ENCODE measurements at regions not wholly inside any gene's neighbourhood (a gene's known extent, or its start where the extent isn't known, plus 50 kb on each side); places are given as distances from the start of the nearest gene placed in this dataset.

GRCh38 chr12:111193977-111194702 lies 174.8 kb downstream of the PHETA1 start:
- Histone ChIP-seq H3K4me1 (replicated peaks in 1 of 4; ENCODE audit: control insufficient read depth in 3 of 4, insufficient read depth in 4 of 4, low read length in 3 of 4) (peaks cover 3 to 17% (median 11%) of the 10 kb centered on the region in 4 experiments), H4K91ac (replicated peaks; ENCODE audit: insufficient read length, low read length) (no peak overlapping the region), H3K79me2 (ENCODE audit: control insufficient read depth in 1 of 2, insufficient read depth in 2 of 2, low read length in 2 of 2) (no peaks in the 10 kb centered on the region; a peak in 1 of 4 replicates), H2BK20ac (ENCODE audit: low read length) (no peak overlapping the region), H3K27ac (ENCODE audit: low read depth, low read length) (no peak overlapping the region), H3K27me3 (replicated peaks in 1 of 4; ENCODE audit: control insufficient read depth in 3 of 4, extremely low read depth in 1 of 4, insufficient read depth in 3 of 4, low read length in 3 of 4) (no peaks in the 10 kb centered on the region), H4K5ac (ENCODE audit: insufficient read length, low read depth, low read length) (no peak overlapping the region), H2AK5ac (ENCODE audit: low read depth, low read length) (no peak overlapping the region), H3K23me2 (ENCODE audit: low read depth, low read length) (no peaks in the 10 kb centered on the region), H3K79me1 (ENCODE audit: low read depth, low read length) (no peaks in the 10 kb centered on the region; the same call in 1 of the 2 replicates), H3K18ac (ENCODE audit: extremely low read depth, low read length) (peak overlapping the region; percentile 87), H2BK12ac (ENCODE audit: low read depth, low read length) (0 out of 2 replicates have a peak overlapping the region, but pooled peaks have one; percentile 27), H3K4ac (replicated peaks; ENCODE audit: insufficient read length, low read depth, low read length) (peak overlapping the region; percentile 79), H2AFZ (ENCODE audit: low read length) (no peak overlapping the region), H3K9ac (replicated peaks in 1 of 4; ENCODE audit: extremely low read depth in 1 of 4, low read depth in 3 of 4, low read length in 3 of 4) (no peak overlapping the region), H3K23ac (ENCODE audit: insufficient read length) (no peak overlapping the region), H3K4me2 (ENCODE audit: insufficient read depth in 1 of 2, low read depth in 2 of 2, low read length in 2 of 2) (no peak overlapping the region), H3K14ac (ENCODE audit: insufficient read length) (no peak overlapping the region), H2BK5ac (ENCODE audit: low read depth, low read length) (no peak overlapping the region; the same call in 1 of the 2 replicates), H2BK15ac (ENCODE audit: low read length) (peak overlapping the region; percentile 40), H3K56ac (replicated peaks; ENCODE audit: insufficient read length, low read depth, low read length) (no peak overlapping the region), H3K9me3 (ENCODE audit: insufficient read depth in 2 of 2, low read depth in 1 of 2, low read length in 1 of 2) (no peaks in the 10 kb centered on the region), H4K8ac (ENCODE audit: extremely low read depth, insufficient read depth, low read length) (no peak overlapping the region), H3K36me3 (ENCODE audit: control insufficient read depth in 2 of 4, insufficient read depth in 4 of 4, low read length in 3 of 4) (no peaks in the 10 kb centered on the region), H2BK120ac (replicated peaks; ENCODE audit: low read depth, low read length) (no peak overlapping the region), H4K20me1 (replicated peaks in 1 of 2; ENCODE audit: control insufficient read depth in 1 of 2, insufficient read depth in 2 of 2, low read length in 2 of 2) (peaks cover 0 to 3% of the 10 kb centered on the region in 2 experiments), H3K4me3 (ENCODE audit: extremely low read depth in 1 of 4, insufficient read depth in 2 of 4, low read depth in 3 of 4, low read length in 4 of 4) (no peak overlapping the region)
- TF ChIP-seq BACH1 (IDR thresholded peaks at IDR 0.05; ENCODE audit: low read length) (no peak), KDM1A (IDR thresholded peaks at IDR 0.05; ENCODE audit: borderline replicate concordance, low read length) (peak; percentile 93), HDAC2 (IDR thresholded peaks at IDR 0.05; ENCODE audit: borderline replicate concordance in 1 of 2, low read depth in 2 of 2, low read length in 2 of 2) (peak in 1 of 2 experiments; percentile 81; a peak in 1 of 4 replicates), NANOG (IDR thresholded peaks at IDR 0.05; ENCODE audit: insufficient read depth, low read depth, low read length, poor library complexity, severe bottlenecking) (no peak), RAD21 (IDR thresholded peaks at IDR 0.05 in 1 of 2, conservative IDR thresholded peaks at IDR 0.05 in 1 of 2; ENCODE audit: low read depth in 2 of 2, low read length in 2 of 2) (no peak), SIRT6 (IDR thresholded peaks at IDR 0.05; ENCODE audit: low read length) (no peak), BCL11A (IDR thresholded peaks at IDR 0.05; ENCODE audit: low read depth in 2 of 2, low read length in 2 of 2) (no peak)
- FAIRE-seq: no peak
- CTCF ChIA-PET (ENCODE audit: partially characterized antibody): interaction anchor here (0.6 kb wide), 1 partner anchor 89 kb away, joined by 8 read pairs; no protein-coding TSS in a partner anchor
- DNase-seq (ENCODE audit: low read depth in 1 of 2, low spot score in 2 of 2): no peak
- POLR2A ChIA-PET (ENCODE audit: partially characterized antibody): no interaction called here
- WGBS, 2 experiments (ENCODE audit: extremely low coverage in 1 of 2, insufficient coverage in 1 of 2, insufficient read length in 1 of 2, insufficient replicate concordance in 2 of 2, low coverage in 1 of 2, low lambda C conversion rate in 2 of 2, missing lambda C conversion rate in 1 of 2): 81% methylated on average over 14 of the region's 15 CpGs; no CpG with 5 or more reads in 1 of the 2 experiments
